Brain microvascular endothelial cell (primary cell): ENCODE measurements at regions not wholly inside any gene's neighbourhood (a gene's known extent, or its start where the extent isn't known, plus 50 kb on each side); places are given as distances from the start of the nearest gene placed in this dataset.

ENCODE experiments used
- DNase-seq: peaks from one replicate; pipeline ENCODE4 v3.0.0-alpha.2; 2020
- H3K27ac ChIP-seq: fragments of 250-450 bp; sonication (Bioruptor Pico); 2 replicates; pipeline ENCODE4 v1.5.1; 2020; ENCODE audit warnings: mild to moderate bottlenecking, moderate library complexity
- H3K27me3 ChIP-seq: fragments of 250-450 bp; sonication (Bioruptor Pico); replicated peaks from 2 replicates; pipeline ENCODE4 v1.5.1; 2020; ENCODE audit warnings: mild to moderate bottlenecking
- H3K36me3 ChIP-seq: fragments of 250-450 bp; sonication (Bioruptor Pico); replicated peaks from 2 replicates; pipeline ENCODE4 v1.5.1; 2020; ENCODE audit warnings: mild to moderate bottlenecking
- H3K4me3 ChIP-seq: 2 replicates; pipeline ENCODE4 v1.5.1; 2011; ENCODE audit warnings: low read depth, mild to moderate bottlenecking, control low read depth, low read length, moderate library complexity
- in situ Hi-C: cut with HindIII; loops from 2 replicates; pipeline ENCODE4 v1.10.0; 2017; ENCODE audit warnings: low sequenced_read_pairs, low pct_ligation_motif_present
- TF ChIP-seq, protein P1 (sequence below): IDR thresholded peaks from 2 replicates; pipeline ENCODE4 v1.5.1; 2011; ENCODE audit warnings: low read depth, mild to moderate bottlenecking, moderate library complexity, low read length, control low read depth, inconsistent platforms; ENCODE audit errors: missing control alignments

DNA sequence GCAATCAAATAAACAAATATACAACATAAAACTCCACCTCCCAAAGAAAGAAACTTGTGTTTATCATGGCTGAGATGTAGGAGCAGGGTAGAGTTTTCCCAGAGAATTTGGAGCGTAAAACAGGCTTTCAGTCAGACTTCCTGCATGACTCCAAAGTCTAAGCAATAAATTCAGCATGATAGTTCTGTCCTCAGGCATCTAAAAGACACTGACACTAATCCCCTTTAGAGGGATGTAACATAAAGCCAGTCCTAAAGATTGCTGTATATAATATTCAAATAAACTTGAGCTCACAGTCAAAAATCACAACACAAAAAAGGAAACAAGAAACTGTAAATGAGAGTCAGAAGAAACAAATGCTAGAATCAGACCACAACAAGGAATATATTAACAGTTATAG, 234.4 kb downstream of the CENPW start:
- H3K27me3 ChIP-seq: no peaks in the 10 kb centered on the region
- no peak for DNase-seq
- no peak overlapping the region for H3K4me3 ChIP-seq
- in situ Hi-C loops: no loop called here
- TF ChIP-seq, protein P1, sequence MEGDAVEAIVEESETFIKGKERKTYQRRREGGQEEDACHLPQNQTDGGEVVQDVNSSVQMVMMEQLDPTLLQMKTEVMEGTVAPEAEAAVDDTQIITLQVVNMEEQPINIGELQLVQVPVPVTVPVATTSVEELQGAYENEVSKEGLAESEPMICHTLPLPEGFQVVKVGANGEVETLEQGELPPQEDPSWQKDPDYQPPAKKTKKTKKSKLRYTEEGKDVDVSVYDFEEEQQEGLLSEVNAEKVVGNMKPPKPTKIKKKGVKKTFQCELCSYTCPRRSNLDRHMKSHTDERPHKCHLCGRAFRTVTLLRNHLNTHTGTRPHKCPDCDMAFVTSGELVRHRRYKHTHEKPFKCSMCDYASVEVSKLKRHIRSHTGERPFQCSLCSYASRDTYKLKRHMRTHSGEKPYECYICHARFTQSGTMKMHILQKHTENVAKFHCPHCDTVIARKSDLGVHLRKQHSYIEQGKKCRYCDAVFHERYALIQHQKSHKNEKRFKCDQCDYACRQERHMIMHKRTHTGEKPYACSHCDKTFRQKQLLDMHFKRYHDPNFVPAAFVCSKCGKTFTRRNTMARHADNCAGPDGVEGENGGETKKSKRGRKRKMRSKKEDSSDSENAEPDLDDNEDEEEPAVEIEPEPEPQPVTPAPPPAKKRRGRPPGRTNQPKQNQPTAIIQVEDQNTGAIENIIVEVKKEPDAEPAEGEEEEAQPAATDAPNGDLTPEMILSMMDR: no peak
- no peak overlapping the region for H3K27ac ChIP-seq
- no peaks in the 10 kb centered on the region for H3K36me3 ChIP-seq

DNA sequence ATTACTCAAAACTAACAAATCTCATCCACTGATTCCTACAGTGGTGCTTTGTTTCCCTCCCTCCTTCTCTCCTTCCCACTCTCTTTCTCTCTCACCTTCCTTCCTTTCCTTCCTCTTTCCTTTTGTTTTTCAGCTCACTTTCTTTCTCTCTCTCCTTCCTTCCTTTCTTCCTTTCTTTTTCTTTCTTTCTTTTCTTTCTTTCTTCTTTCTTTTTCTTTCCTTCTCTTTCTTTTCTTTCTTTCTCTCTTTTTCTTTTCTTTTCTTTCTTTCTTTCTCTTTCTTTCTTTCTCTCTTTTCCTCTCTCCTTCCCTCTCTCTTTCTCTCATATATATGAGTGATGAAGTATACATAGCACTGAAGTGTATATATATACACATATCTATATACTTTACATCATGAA, 241.4 kb downstream of the CENPW start:
- no peaks in the 10 kb centered on the region for H3K36me3 ChIP-seq
- H3K27me3 ChIP-seq: no peaks in the 10 kb centered on the region
- no peak overlapping the region for H3K27ac ChIP-seq
- in situ Hi-C loops: no loop called here
- no peak overlapping the region for H3K4me3 ChIP-seq
- TF ChIP-seq, protein P1: no peak
- DNase-seq: no peak

DNA sequence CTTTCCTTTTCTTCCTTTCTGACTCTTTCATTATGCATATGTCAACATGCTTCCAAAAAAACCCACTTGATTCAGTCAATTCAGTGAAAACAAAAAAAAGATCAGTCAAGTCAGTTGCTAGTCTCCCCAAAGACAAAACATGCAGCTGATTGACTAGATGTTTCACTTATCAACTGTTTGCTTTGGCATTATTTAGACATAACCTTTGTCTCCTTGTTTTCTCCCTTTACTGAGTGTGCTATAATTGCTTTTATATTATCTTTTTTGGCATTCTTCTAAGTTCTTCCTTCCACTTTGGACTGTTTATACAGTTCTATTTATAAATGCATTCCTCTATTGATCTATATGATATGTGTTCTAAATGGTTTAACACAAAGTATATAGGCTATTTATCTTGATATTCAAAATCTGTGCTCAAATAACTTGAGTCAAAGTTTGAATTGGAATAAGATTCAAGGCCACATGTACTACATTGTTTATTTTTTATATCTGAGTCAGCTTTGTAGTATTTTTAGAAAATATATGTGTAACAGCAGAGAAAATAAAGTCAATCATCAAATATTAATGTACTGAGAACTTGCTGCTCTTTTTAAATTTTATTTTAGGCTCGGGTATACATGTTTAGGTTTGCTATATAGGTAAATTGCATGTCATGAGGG, 260.5 kb downstream of the CENPW start:
- Histone ChIP-seq H3K4me3 (no peak overlapping the region), H3K27ac (no peak overlapping the region), H3K36me3 (no peaks in the 10 kb centered on the region), H3K27me3 (no peaks in the 10 kb centered on the region)
- in situ Hi-C loops: no loop called here
- DNase-seq: no peak
- TF ChIP-seq, protein P1: no peak

DNA sequence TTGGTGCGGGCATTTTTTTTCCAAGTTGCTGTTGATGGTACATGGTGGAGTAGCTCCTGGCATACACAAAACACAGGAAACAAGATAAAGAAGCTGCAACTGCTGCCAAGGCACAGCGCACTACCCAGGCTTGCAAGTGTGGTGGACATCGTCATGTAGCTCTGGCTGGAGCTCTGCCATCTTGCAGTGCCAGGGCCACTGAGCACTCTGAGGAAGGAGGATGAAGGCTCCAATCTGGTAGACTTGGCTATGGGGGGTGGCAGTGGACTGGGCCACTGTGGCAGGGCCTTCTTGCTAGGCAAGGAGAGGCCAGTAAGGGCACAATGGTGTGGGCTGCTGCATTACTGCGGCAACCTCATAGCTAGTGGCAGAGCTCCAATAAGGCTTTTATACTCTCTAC, 263.5 kb downstream of the CENPW start:
- Histone ChIP-seq H3K27me3 (no peaks in the 10 kb centered on the region), H3K4me3 (no peak overlapping the region), H3K27ac (no peak overlapping the region), H3K36me3 (no peaks in the 10 kb centered on the region)
- no peak for DNase-seq
- TF ChIP-seq, protein P1: no peak
- in situ Hi-C loops: no loop called here

DNA sequence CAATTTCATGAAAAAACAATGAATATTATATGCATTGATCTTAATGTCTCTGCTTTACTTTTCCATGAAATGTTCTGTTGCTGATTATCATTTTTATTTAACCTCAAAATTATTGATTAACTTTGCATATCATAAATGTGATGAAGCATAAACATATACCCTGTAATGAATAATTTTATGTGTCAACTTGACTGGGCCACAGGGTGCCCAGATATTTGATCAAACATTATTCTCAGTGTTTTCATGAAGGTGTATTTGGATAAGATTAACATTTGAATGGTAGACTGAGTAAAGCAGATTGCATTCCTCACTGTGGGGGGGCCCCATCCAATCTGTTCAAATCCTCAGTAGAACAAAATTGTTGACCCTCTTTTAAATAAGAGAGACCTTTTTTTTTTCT, 265.2 kb downstream of the CENPW start:
- in situ Hi-C loops: no loop called here
- DNase-seq: no peak
- Histone ChIP-seq H3K27me3 (no peaks in the 10 kb centered on the region), H3K36me3 (no peaks in the 10 kb centered on the region), H3K4me3 (no peak overlapping the region), H3K27ac (no peak overlapping the region)
- TF ChIP-seq, protein P1: no peak

DNA sequence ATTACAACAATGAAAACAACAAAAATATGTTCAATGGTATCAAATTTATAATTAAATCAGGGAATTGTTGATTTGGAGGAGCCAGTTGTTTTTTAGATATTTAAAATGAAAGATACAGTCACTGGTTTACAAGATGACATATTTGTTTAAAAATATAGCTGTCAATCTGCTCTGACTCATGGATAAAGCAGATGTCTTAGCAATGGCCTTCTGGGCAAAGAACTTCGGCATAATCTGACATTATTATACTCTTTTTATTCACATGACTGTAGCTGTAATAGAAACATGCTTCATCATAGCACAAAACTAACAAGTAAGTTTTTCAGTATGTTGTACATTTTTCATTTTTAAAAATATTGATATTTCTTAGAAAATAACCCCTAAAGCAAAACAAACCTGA, 267.4 kb downstream of the CENPW start:
- no peak for DNase-seq
- TF ChIP-seq, protein P1: no peak
- in situ Hi-C loops: no loop called here
- H3K27ac ChIP-seq: no peak overlapping the region
- H3K27me3 ChIP-seq: no peaks in the 10 kb centered on the region
- no peak overlapping the region for H3K4me3 ChIP-seq
- H3K36me3 ChIP-seq: no peaks in the 10 kb centered on the region
